PC-9 (cell line): ENCODE measurements at regions not wholly inside any gene's neighbourhood (a gene's known extent, or its start where the extent isn't known, plus 50 kb on each side); places are given as distances from the start of the nearest gene placed in this dataset.

ENCODE experiments used
- EZH2 ChIP-seq: fragments of 200-600 bp; sonication (generic); IDR thresholded peaks from 2 replicates; pipeline ENCODE4 v1.8.0; 2017; ENCODE audit warnings: antibody characterized with exemption, low read depth
- TF ChIP-seq, protein P1 (sequence below): fragments of 200-600 bp; sonication (generic); conservative IDR thresholded peaks from 2 replicates; pipeline ENCODE4 v1.6.1; 2017; ENCODE audit warnings: mixed run types, antibody characterized with exemption, mild to moderate bottlenecking, moderate library complexity

DNA sequence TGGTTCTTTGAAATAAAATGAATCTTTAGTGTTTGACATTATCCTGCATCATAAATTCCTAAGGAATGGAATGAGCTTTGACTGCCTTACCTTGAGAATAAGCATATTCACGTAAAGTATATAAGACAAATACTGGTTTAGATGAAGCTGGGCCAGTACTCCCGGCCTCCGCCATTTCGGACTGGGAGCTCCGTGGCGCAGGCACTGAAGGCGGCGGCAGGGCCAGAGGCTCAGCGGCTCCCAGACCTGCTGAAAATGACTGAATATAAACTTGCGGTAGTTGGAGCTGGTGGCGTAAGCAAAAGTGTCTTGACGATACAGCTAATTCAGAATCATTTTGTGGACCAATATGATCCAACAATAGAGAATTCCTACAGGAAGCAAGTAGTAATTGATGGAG lies 76.2 kb upstream of the FAM83B start:
- TF ChIP-seq, protein P1, sequence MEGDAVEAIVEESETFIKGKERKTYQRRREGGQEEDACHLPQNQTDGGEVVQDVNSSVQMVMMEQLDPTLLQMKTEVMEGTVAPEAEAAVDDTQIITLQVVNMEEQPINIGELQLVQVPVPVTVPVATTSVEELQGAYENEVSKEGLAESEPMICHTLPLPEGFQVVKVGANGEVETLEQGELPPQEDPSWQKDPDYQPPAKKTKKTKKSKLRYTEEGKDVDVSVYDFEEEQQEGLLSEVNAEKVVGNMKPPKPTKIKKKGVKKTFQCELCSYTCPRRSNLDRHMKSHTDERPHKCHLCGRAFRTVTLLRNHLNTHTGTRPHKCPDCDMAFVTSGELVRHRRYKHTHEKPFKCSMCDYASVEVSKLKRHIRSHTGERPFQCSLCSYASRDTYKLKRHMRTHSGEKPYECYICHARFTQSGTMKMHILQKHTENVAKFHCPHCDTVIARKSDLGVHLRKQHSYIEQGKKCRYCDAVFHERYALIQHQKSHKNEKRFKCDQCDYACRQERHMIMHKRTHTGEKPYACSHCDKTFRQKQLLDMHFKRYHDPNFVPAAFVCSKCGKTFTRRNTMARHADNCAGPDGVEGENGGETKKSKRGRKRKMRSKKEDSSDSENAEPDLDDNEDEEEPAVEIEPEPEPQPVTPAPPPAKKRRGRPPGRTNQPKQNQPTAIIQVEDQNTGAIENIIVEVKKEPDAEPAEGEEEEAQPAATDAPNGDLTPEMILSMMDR: no peak
- TF ChIP-seq EZH2: no peak
